Fibroblast of lung (primary cell): ENCODE measurements at regions not wholly inside any gene's neighbourhood (a gene's known extent, or its start where the extent isn't known, plus 50 kb on each side); places are given as distances from the start of the nearest gene placed in this dataset.

Experiments
- DNase-seq, 2 donors: peaks; one replicate each; pipeline versions ENCODE4 v3.0.0 to v3.0.0-alpha.2; 2010; ENCODE audit warnings: low read depth in 2 of 2
- H2AFZ ChIP-seq: 2 replicates; pipeline ENCODE4 v1.5.1; 2012; ENCODE audit warnings: low read length, control low read depth, inconsistent platforms
- H3K27ac ChIP-seq: 2 replicates; pipeline ENCODE4 v1.5.1; 2011; ENCODE audit warnings: low read length, control low read depth; ENCODE audit not compliant: insufficient read depth
- H3K27me3 ChIP-seq: 2 replicates; pipeline ENCODE4 v1.5.1; 2011; ENCODE audit warnings: mild to moderate bottlenecking, low read length; ENCODE audit not compliant: control insufficient read depth, insufficient read depth
- H3K36me3 ChIP-seq: 2 replicates; pipeline ENCODE4 v1.5.1; 2011; ENCODE audit warnings: low read length; ENCODE audit not compliant: control insufficient read depth, insufficient read depth
- H3K4me1 ChIP-seq: 2 replicates; pipeline ENCODE4 v1.5.1; 2011; ENCODE audit warnings: low read length; ENCODE audit not compliant: control insufficient read depth, insufficient read depth; ENCODE audit errors: extremely low read depth
- H3K4me2 ChIP-seq: 2 replicates; pipeline ENCODE4 v1.5.1; 2011; ENCODE audit warnings: low read length, control low read depth; ENCODE audit not compliant: insufficient read depth; ENCODE audit errors: extremely low read depth
- H3K4me3 ChIP-seq, 4 experiments: fragments of 200-600 bp in 1 of 4; sonication (generic) in 1 of 4; replicated peaks in 1 of 4; 2 replicates each; pipeline ENCODE4 v1.5.1; 2011 to 2016; ENCODE audit warnings: low read length in 4 of 4, low read depth in 3 of 4, mild to moderate bottlenecking in 3 of 4, control low read depth in 2 of 4, inconsistent platforms in 1 of 4, mixed read lengths in 1 of 4; ENCODE audit not compliant: insufficient read depth in 1 of 4; ENCODE audit errors: control extremely low read depth in 1 of 4
- H3K79me2 ChIP-seq: 2 replicates; pipeline ENCODE4 v1.5.1; 2012; ENCODE audit warnings: mild to moderate bottlenecking, low read length, inconsistent platforms; ENCODE audit not compliant: control insufficient read depth, insufficient read depth
- H3K9ac ChIP-seq: 2 replicates; pipeline ENCODE4 v1.5.1; 2011; ENCODE audit warnings: mild to moderate bottlenecking, low read length, control low read depth; ENCODE audit not compliant: insufficient read depth
- H3K9me3 ChIP-seq: 2 replicates; pipeline ENCODE4 v1.5.1; 2012; ENCODE audit warnings: low read depth, low read length; ENCODE audit not compliant: control insufficient read depth, insufficient read depth
- H4K20me1 ChIP-seq: 2 replicates; pipeline ENCODE4 v1.5.1; 2011; ENCODE audit warnings: low read length; ENCODE audit not compliant: control insufficient read depth, insufficient read depth; ENCODE audit errors: extremely low read depth
- CTCF ChIP-seq, 2 donors: IDR thresholded peaks in 1 of 2; conservative IDR thresholded peaks in 1 of 2; 1 replicate in 1 of 2; 2 replicates in 1 of 2; pipeline ENCODE4 v1.5.1; 2011 to 2012; ENCODE audit warnings: low read length in 2 of 2, control low read depth in 1 of 2, inconsistent platforms in 1 of 2, low read depth in 1 of 2, mild to moderate bottlenecking in 1 of 2
- EZH2 ChIP-seq: IDR thresholded peaks from 2 replicates; pipeline ENCODE4 v1.5.1; 2012; ENCODE audit warnings: low read length, control low read depth, mild to moderate bottlenecking; ENCODE audit errors: missing control alignments

GRCh38 chr17:70615831-70616230 is 446.5 kb downstream of the KCNJ2 start:
- Histone ChIP-seq H3K79me2 (no peaks in the 10 kb centered on the region), H3K4me3 (no peak overlapping the region), H3K4me2 (no peak overlapping the region), H3K27me3 (no peaks in the 10 kb centered on the region), H2AFZ (no peak overlapping the region), H3K4me1 (no peaks in the 10 kb centered on the region), H3K9ac (no peak overlapping the region), H3K27ac (no peak overlapping the region), H3K9me3 (no peaks in the 10 kb centered on the region), H4K20me1 (no peaks in the 10 kb centered on the region), H3K36me3 (no peaks in the 10 kb centered on the region)
- no peak for DNase-seq
- TF ChIP-seq EZH2 (no peak), CTCF (conservative IDR thresholded peaks at IDR 0.05 in 1 of 2, IDR thresholded peaks at IDR 0.05 in 1 of 2; ENCODE audit: low read depth in 1 of 2, low read length in 2 of 2) (no peak)

- H4K20me1 ChIP-seq: no peaks in the 10 kb centered on the region
- no peaks in the 10 kb centered on the region for H3K36me3 ChIP-seq
- no peak overlapping the region for H3K4me2 ChIP-seq
- H3K27me3 ChIP-seq: no peaks in the 10 kb centered on the region
- no peaks in the 10 kb centered on the region for H3K9me3 ChIP-seq
- H3K9ac ChIP-seq: no peak overlapping the region
- H3K79me2 ChIP-seq: no peaks in the 10 kb centered on the region
- H3K4me3 ChIP-seq: no peak overlapping the region
- TF ChIP-seq CTCF (conservative IDR thresholded peaks at IDR 0.05 in 1 of 2, IDR thresholded peaks at IDR 0.05 in 1 of 2; ENCODE audit: low read depth in 1 of 2, low read length in 2 of 2): no peak
- no peak for TF ChIP-seq EZH2
- no peak overlapping the region for H3K27ac ChIP-seq
- H3K4me1 ChIP-seq: no peaks in the 10 kb centered on the region
- no peak overlapping the region for H2AFZ ChIP-seq
- DNase-seq: peak in 1 of 2 donors; percentile 13
Measured at GRCh38 chr17:70618641-70619040, 449.3 kb downstream of the KCNJ2 start.

GRCh38 chr17:70621566-70621965 is 452.2 kb downstream of the KCNJ2 start:
- no peak overlapping the region for H3K4me2 ChIP-seq

More at GRCh38 chr17:70621566-70621965, 452.2 kb downstream of the KCNJ2 start:
- Histone ChIP-seq H3K4me3 (no peak overlapping the region), H3K79me2 (no peaks in the 10 kb centered on the region), H3K4me1 (no peaks in the 10 kb centered on the region), H3K27ac (no peak overlapping the region), H3K27me3 (no peaks in the 10 kb centered on the region), H3K36me3 (no peaks in the 10 kb centered on the region), H3K9ac (no peak overlapping the region), H2AFZ (no peak overlapping the region), H3K9me3 (no peaks in the 10 kb centered on the region), H4K20me1 (no peaks in the 10 kb centered on the region)
- no peak for TF ChIP-seq CTCF (conservative IDR thresholded peaks at IDR 0.05 in 1 of 2, IDR thresholded peaks at IDR 0.05 in 1 of 2; ENCODE audit: low read depth in 1 of 2, low read length in 2 of 2)
- TF ChIP-seq EZH2: no peak
- peak; percentile 46 to 54 for DNase-seq
